ENCODE measurements at regions not wholly inside any gene's neighbourhood (a gene's known extent, or its start where the extent isn't known, plus 50 kb on each side); places are given as distances from the start of the nearest gene placed in this dataset.
A peak's percentile ranks its signal among the peaks of the same experiment; 100 is the strongest.

- DNase-seq: no peak
These were observed 698.3 kb downstream of the EPM2A start for GRCh38 chr6:145036848-145037567.

GRCh38 chr6:145042559-145042958 is 692.8 kb downstream of the EPM2A start:
- no peak for DNase-seq

DNA sequence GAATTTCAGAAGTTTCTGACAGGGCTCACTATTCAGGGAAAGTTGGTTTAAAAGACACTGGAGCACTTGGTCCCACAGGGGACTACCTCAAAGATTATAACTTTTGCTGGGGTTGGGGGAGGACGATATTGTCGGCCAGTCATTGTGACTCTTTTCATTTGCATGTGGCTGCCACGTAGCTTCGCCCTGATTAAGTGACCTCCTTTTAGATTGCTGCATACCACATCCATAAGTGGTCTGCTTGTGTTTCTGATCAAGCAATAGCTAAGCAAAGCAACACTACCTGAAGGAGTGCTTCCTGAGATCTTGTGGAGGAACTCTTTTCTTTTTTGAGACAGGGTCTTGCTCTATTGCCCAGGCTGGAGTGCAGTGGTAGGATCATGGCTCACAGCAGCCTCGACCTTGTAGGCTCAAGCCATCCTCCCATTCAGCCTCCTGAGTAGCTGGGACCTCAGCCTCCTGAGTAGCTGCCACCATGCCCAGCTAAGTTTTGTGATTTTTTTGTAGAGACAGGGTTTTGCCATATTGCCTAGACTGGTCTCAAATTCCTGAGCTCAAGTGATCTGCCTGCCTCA is 691.3 kb downstream of the EPM2A start:
- DNase-seq: no peak

DNA sequence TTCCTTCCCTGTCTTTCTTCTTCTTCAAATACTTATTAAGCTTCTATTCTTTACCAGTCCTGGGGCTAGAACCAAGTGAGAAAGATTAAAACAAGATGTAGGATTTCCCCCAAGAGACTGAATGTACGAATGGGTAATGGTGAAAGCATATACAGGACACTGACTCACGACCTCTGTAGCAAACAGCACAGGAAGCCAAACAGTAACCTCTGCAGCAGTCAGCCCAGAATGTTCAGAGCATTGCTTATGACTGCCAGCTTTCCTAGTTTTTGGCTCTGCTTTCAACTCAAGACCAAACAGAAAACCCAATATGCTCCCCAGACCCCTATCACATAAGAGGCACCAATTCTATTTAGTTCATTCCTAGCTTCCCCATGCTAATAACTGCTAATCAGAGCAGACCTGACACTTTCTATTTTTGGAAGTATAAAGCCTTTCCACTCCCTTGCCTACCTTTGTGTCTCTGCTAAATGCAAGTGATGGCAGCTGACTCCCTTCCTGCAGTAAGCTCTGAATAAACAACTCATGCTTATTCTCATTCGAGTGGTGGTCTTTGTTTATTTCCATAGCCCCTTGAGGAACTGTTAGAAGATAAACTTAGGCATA is 690.6 kb downstream of the EPM2A start:
- no peak for DNase-seq

- no peak for DNase-seq
These were observed 689.7 kb downstream of the EPM2A start for GRCh38 chr6:145045582-145045981.

GRCh38 chr6:145047891-145048290 is 687.4 kb downstream of the EPM2A start:
- peak; percentile 30 for DNase-seq

- no peak for DNase-seq
These were observed 683.7 kb downstream of the EPM2A start for GRCh38 chr6:145051661-145052060.

DNA sequence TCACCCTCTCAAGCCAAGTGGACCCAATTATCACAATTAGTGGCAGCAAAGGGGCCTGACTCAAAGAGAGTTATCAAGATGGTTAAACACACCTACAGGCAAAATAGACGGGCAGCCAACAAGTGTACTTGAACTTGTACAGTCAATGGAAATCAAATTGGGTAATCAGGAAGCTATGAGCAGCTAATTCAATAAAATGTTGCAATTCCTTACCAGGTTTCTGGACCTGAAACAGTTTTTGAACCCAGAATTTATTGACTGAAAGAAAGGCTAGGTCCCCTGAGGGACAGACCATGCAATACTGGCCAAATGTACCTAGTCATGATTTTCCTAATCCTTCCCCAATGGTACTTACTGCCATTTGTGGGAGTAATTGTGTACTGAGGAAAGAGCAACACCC is 679.8 kb downstream of the EPM2A start:
- DNase-seq: no peak

- DNase-seq: no peak
These were observed 674.6 kb downstream of the EPM2A start for GRCh38 chr6:145060714-145061113.

DNA sequence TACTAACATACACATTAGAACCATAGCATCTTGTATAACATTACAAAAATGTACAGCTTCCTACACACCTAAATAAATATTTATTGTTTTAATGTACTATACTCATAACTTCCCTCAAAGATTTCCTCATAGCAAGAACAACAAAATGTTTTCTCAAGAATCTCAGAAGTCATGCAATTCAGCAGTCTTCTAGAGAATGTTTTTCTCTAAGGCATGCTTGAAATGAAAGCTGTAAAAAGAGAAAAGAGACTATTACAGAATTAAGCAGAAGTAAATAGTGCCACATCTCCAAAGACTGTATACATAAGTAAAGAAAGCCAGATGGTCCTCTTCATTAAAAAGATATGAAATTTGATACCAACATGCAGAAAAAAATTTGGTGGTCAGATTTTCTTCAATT is 672.2 kb downstream of the EPM2A start:
- DNase-seq: no peak

- DNase-seq: no peak
These were observed 667.9 kb downstream of the EPM2A start for GRCh38 chr6:145067430-145067829.

GRCh38 chr6:145068577-145068976 is 666.7 kb downstream of the EPM2A start:
- no peak for DNase-seq

DNA sequence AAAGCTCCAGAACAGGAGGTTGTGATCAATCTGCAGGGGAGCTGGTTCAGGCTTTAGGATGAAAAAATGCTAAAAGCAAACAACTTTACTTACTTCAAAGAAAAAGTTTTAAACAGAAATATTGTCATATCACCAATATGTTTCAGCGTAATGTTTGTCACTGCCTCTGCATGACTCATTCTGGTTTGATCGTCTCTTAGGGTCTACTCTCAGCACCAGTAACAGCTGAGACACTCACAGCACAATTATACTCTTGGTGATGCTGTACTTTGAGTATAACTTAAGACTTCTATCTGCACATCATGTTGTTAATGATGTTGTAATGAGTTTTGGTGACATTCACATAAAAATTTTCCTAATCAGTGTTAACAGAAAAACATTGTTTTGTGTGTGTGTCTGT is 665.4 kb downstream of the EPM2A start:
- DNase-seq: no peak

- no peak for DNase-seq
These were observed 664.5 kb downstream of the EPM2A start for GRCh38 chr6:145070791-145071190.

- no peak for DNase-seq
These were observed 663.5 kb downstream of the EPM2A start for GRCh38 chr6:145071836-145072235.

GRCh38 chr6:145073811-145074210 is 661.5 kb downstream of the EPM2A start:
- no peak for DNase-seq

- DNase-seq: no peak
These were observed 660.5 kb downstream of the EPM2A start for GRCh38 chr6:145074805-145075204.

GRCh38 chr6:145075425-145075824 is 659.9 kb downstream of the EPM2A start:
- DNase-seq: no peak

GRCh38 chr6:145076115-145076841 is 659.0 kb downstream of the EPM2A start:
- no peak for DNase-seq

GRCh38 chr6:145077382-145077781 is 657.9 kb downstream of the EPM2A start:
- DNase-seq: no peak

GRCh38 chr6:145080651-145081050 is 654.7 kb downstream of the EPM2A start:
- no peak for DNase-seq

- DNase-seq: no peak
These were observed 653.6 kb downstream of the EPM2A start for GRCh38 chr6:145081677-145082076.

DNA sequence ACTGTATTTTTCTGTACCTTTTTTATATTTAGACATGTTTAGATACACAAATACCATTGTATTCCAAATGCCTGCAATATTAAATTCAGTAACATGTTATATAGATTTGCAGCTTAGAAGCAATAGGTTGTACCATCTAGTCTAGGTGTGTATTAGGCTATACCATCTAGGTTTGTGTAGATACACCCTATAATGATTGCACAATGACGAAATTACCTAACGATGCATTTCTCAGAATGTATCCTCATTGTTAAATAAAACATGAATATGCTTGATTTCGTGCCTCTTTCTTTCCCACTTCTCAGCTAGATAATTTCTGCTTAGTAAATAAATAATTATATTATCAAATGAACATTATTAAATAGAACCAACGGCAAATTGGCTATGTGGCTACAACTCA is 653.0 kb downstream of the EPM2A start:
- DNase-seq: no peak

DNA sequence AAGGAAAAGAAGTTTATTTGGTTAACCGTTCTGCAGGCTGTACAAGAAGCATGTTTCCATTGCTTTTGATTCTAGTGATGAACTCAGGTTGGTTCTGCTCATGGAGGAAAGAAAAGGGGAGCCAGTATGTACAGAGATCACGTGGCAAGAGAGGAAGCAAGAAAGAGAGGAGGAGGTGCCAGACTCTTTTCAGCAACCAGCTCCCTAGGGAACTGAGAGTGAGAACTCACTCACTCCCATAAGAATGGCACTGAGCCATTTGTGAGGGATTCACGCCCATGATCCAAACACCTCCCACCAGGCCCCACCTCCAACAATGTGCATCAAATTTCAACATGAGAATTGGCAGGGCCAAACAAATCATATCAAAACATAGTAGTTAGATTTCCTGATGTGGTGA is 649.1 kb downstream of the EPM2A start:
- no peak for DNase-seq
